ENCODE measurements at regions not wholly inside any gene's neighbourhood (a gene's known extent, or its start where the extent isn't known, plus 50 kb on each side); places are given as distances from the start of the nearest gene placed in this dataset.

DNA sequence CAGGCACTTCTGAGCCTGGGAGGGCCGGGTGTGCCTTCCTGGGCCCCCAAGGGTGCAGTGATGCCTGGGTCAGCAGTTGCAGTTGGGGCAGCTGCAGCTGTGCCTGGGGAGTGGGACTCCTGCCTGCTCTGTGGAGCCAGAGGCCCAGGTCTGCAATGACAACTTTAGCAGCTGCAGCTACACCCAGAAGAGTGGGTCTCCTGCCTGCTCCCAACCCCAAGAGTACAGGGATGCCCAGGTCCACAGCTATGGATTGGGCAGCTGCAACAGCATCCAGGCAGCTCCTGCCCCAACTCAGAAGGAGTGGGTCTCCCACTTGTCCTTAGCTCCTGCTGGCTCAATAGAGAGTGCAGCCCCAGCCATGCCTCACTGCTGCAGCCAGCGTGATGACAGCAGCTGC, 73.0 kb upstream of the ST3GAL5 start:
- no peak overlapping the region for H2BK120ac ChIP-seq (ENCODE audit: low read depth, low read length)
- no peak overlapping the region for H3K4me3 ChIP-seq (ENCODE audit: low read length in 2 of 2)
- H4K8ac ChIP-seq (ENCODE audit: low read depth, low read length): no peak overlapping the region
- no peak overlapping the region for H3K18ac ChIP-seq (ENCODE audit: low read length)
- peak overlapping the region; percentile 37 for H3K23ac ChIP-seq (ENCODE audit: low read depth, low read length, poor library complexity)
- H3K27ac ChIP-seq (replicated peaks; ENCODE audit: low read length): no peak overlapping the region
- no peak overlapping the region for H2BK5ac ChIP-seq (ENCODE audit: low read length)
- no peak overlapping the region for H3K4ac ChIP-seq (ENCODE audit: low read length)
- DNase-seq (ENCODE audit: low spot score): no peak
- H2BK15ac ChIP-seq (ENCODE audit: low read length): no peak overlapping the region
- no peak overlapping the region for H2BK12ac ChIP-seq (ENCODE audit: low read length)
- WGBS, 2 donors (ENCODE audit: extremely low coverage in 2 of 2, insufficient read length in 2 of 2, insufficient replicate concordance in 1 of 2): no CpG with 5 or more reads among the region's 2 CpGs
- H3K14ac ChIP-seq (ENCODE audit: low read length): no peak overlapping the region
- H3K4me1 ChIP-seq (ENCODE audit: control insufficient read depth in 2 of 2, insufficient read depth in 1 of 2, low read depth in 1 of 2, low read length in 2 of 2): peaks cover 0 to 7% of the 10 kb centered on the region in 2 donors
- peaks cover 5 to 6% of the 10 kb centered on the region in 2 donors for H3K9me3 ChIP-seq (replicated peaks in 1 of 2; ENCODE audit: control insufficient read depth in 2 of 2, insufficient read depth in 1 of 2, low read depth in 1 of 2, low read length in 2 of 2)
- H3K79me1 ChIP-seq (ENCODE audit: low read depth, low read length): no peaks in the 10 kb centered on the region
- H3K4me2 ChIP-seq (ENCODE audit: insufficient read depth, low read length, poor library complexity, severe bottlenecking): no peak overlapping the region
- no peaks in the 10 kb centered on the region for H3K36me3 ChIP-seq (replicated peaks in 1 of 2; ENCODE audit: control insufficient read depth in 2 of 2, insufficient read depth in 2 of 2, low read length in 2 of 2)
- H3K27me3 ChIP-seq (ENCODE audit: control insufficient read depth in 3 of 3, insufficient read depth in 3 of 3, low read depth in 1 of 3, low read length in 3 of 3): no peaks in the 10 kb centered on the region
- H3K9ac ChIP-seq (ENCODE audit: low read depth, low read length, poor library complexity): no peak overlapping the region
- no peak overlapping the region for H2AFZ ChIP-seq (ENCODE audit: low read length)
- H2AK5ac ChIP-seq (ENCODE audit: low read depth, low read length): no peak overlapping the region
- no peak overlapping the region for H4K91ac ChIP-seq (ENCODE audit: low read depth, low read length, poor library complexity)

DNA sequence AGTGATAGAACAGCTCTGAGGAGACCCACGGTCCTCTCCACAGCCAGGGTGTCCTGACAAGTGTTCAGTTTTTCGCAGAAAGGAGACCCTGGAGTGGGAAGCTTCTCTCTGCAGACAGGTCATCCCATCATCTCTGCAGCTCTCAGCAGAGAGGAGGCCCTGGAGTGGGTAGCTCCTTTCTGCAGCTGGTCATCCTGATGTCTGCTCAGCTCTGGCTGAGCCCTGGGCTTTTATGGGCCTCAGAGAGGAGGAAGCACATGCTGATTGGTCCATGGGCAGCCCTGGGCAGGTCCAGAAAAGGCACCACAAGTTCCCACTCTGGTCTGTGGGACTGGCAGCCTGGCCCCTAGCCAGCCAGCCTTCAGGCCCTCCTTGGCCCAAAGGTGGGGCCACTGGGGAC, 72.3 kb upstream of the ST3GAL5 start:
- no peak overlapping the region for H2BK5ac ChIP-seq (ENCODE audit: low read length)
- H3K4me1 ChIP-seq (ENCODE audit: control insufficient read depth in 2 of 2, insufficient read depth in 1 of 2, low read depth in 1 of 2, low read length in 2 of 2): peaks cover 0 to 8% of the 10 kb centered on the region in 2 donors
- H4K8ac ChIP-seq (ENCODE audit: low read depth, low read length): no peak overlapping the region
- H3K4ac ChIP-seq (ENCODE audit: low read length): no peak overlapping the region
- H2AK5ac ChIP-seq (ENCODE audit: low read depth, low read length): no peak overlapping the region
- H3K27me3 ChIP-seq (ENCODE audit: control insufficient read depth in 3 of 3, insufficient read depth in 3 of 3, low read depth in 1 of 3, low read length in 3 of 3): no peaks in the 10 kb centered on the region
- no peak overlapping the region for H3K4me3 ChIP-seq (ENCODE audit: low read length in 2 of 2)
- H3K18ac ChIP-seq (ENCODE audit: low read length): no peak overlapping the region
- no peak overlapping the region for H3K27ac ChIP-seq (replicated peaks; ENCODE audit: low read length)
- no peak overlapping the region for H3K4me2 ChIP-seq (ENCODE audit: insufficient read depth, low read length, poor library complexity, severe bottlenecking)
- H2BK12ac ChIP-seq (ENCODE audit: low read length): no peak overlapping the region
- no peaks in the 10 kb centered on the region for H3K36me3 ChIP-seq (replicated peaks in 1 of 2; ENCODE audit: control insufficient read depth in 2 of 2, insufficient read depth in 2 of 2, low read length in 2 of 2)
- H3K9ac ChIP-seq (ENCODE audit: low read depth, low read length, poor library complexity): no peak overlapping the region
- no peak overlapping the region for H2AFZ ChIP-seq (ENCODE audit: low read length)
- DNase-seq (ENCODE audit: low spot score): no peak
- WGBS, 2 donors (ENCODE audit: extremely low coverage in 2 of 2, insufficient read length in 2 of 2, insufficient replicate concordance in 1 of 2): no CpG with 5 or more reads among the region's 2 CpGs
- H3K9me3 ChIP-seq (replicated peaks in 1 of 2; ENCODE audit: control insufficient read depth in 2 of 2, insufficient read depth in 1 of 2, low read depth in 1 of 2, low read length in 2 of 2): peaks cover 5 to 6% of the 10 kb centered on the region in 2 donors
- no peak overlapping the region for H2BK120ac ChIP-seq (ENCODE audit: low read depth, low read length)
- no peak overlapping the region for H2BK15ac ChIP-seq (ENCODE audit: low read length)
- no peak overlapping the region for H3K14ac ChIP-seq (ENCODE audit: low read length)
- no peak overlapping the region for H4K91ac ChIP-seq (ENCODE audit: low read depth, low read length, poor library complexity)
- no peaks in the 10 kb centered on the region for H3K79me1 ChIP-seq (ENCODE audit: low read depth, low read length)
- H3K23ac ChIP-seq (ENCODE audit: low read depth, low read length, poor library complexity): no peak overlapping the region

DNA sequence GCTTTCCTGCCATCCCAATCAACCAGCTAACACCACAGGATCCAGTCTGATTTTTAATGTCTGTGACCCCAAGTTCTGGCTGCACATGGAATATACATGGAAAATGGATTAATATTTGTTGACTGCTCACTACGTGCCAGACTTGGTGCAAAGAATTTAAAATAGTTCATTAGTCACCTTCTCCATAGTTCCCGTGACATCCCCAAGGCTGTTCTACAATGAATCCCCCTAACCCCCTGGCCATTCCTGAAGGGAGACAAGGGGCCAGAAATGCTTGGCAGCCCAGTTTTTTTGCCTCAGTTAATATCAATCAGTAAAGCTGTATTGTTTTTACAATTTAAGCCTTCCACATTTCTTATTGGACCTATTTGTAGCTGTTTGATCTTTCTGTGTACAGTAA, 71.0 kb upstream of the ST3GAL5 start:
- Histone ChIP-seq H4K8ac (ENCODE audit: low read depth, low read length) (no peak overlapping the region), H3K4ac (ENCODE audit: low read length) (no peak overlapping the region), H3K27ac (replicated peaks; ENCODE audit: low read length) (no peak overlapping the region), H3K14ac (ENCODE audit: low read length) (no peak overlapping the region), H3K4me3 (ENCODE audit: low read length in 2 of 2) (no peak overlapping the region), H3K27me3 (ENCODE audit: control insufficient read depth in 3 of 3, insufficient read depth in 3 of 3, low read depth in 1 of 3, low read length in 3 of 3) (no peaks in the 10 kb centered on the region), H2AK5ac (ENCODE audit: low read depth, low read length) (no peak overlapping the region), H2AFZ (ENCODE audit: low read length) (no peak overlapping the region), H3K9me3 (replicated peaks in 1 of 2; ENCODE audit: control insufficient read depth in 2 of 2, insufficient read depth in 1 of 2, low read depth in 1 of 2, low read length in 2 of 2) (peaks cover 5 to 6% of the 10 kb centered on the region in 2 donors), H3K9ac (ENCODE audit: low read depth, low read length, poor library complexity) (no peak overlapping the region), H2BK12ac (ENCODE audit: low read length) (no peak overlapping the region), H2BK120ac (ENCODE audit: low read depth, low read length) (no peak overlapping the region), H4K91ac (ENCODE audit: low read depth, low read length, poor library complexity) (no peak overlapping the region), H2BK5ac (ENCODE audit: low read length) (no peak overlapping the region), H3K4me1 (ENCODE audit: control insufficient read depth in 2 of 2, insufficient read depth in 1 of 2, low read depth in 1 of 2, low read length in 2 of 2) (peaks cover 0 to 8% of the 10 kb centered on the region in 2 donors), H2BK15ac (ENCODE audit: low read length) (no peak overlapping the region), H3K4me2 (ENCODE audit: insufficient read depth, low read length, poor library complexity, severe bottlenecking) (no peak overlapping the region), H3K36me3 (replicated peaks in 1 of 2; ENCODE audit: control insufficient read depth in 2 of 2, insufficient read depth in 2 of 2, low read length in 2 of 2) (no peaks in the 10 kb centered on the region), H3K79me1 (ENCODE audit: low read depth, low read length) (no peaks in the 10 kb centered on the region), H3K18ac (ENCODE audit: low read length) (no peak overlapping the region), H3K23ac (ENCODE audit: low read depth, low read length, poor library complexity) (no peak overlapping the region)
- no peak for DNase-seq (ENCODE audit: low spot score)
- no CpG with 5 or more reads among the region's 2 CpGs for WGBS, 2 donors (ENCODE audit: extremely low coverage in 2 of 2, insufficient read length in 2 of 2, insufficient replicate concordance in 1 of 2)

- Histone ChIP-seq H3K4me1 (ENCODE audit: control insufficient read depth in 2 of 2, insufficient read depth in 1 of 2, low read depth in 1 of 2, low read length in 2 of 2) (peaks cover 2 to 8% of the 10 kb centered on the region in 2 donors), H3K4ac (ENCODE audit: low read length) (no peak overlapping the region), H2BK120ac (ENCODE audit: low read depth, low read length) (no peak overlapping the region), H3K4me2 (ENCODE audit: insufficient read depth, low read length, poor library complexity, severe bottlenecking) (no peak overlapping the region), H3K23ac (ENCODE audit: low read depth, low read length, poor library complexity) (no peak overlapping the region), H3K18ac (ENCODE audit: low read length) (no peak overlapping the region), H3K14ac (ENCODE audit: low read length) (no peak overlapping the region), H3K9me3 (replicated peaks in 1 of 2; ENCODE audit: control insufficient read depth in 2 of 2, insufficient read depth in 1 of 2, low read depth in 1 of 2, low read length in 2 of 2) (peaks cover 5 to 6% of the 10 kb centered on the region in 2 donors), H2BK15ac (ENCODE audit: low read length) (no peak overlapping the region), H2AFZ (ENCODE audit: low read length) (no peak overlapping the region), H3K27me3 (ENCODE audit: control insufficient read depth in 3 of 3, insufficient read depth in 3 of 3, low read depth in 1 of 3, low read length in 3 of 3) (no peaks in the 10 kb centered on the region), H2BK5ac (ENCODE audit: low read length) (no peak overlapping the region), H3K27ac (replicated peaks; ENCODE audit: low read length) (no peak overlapping the region), H2BK12ac (ENCODE audit: low read length) (no peak overlapping the region), H4K8ac (ENCODE audit: low read depth, low read length) (no peak overlapping the region), H4K91ac (ENCODE audit: low read depth, low read length, poor library complexity) (no peak overlapping the region), H3K79me1 (ENCODE audit: low read depth, low read length) (no peaks in the 10 kb centered on the region), H3K36me3 (replicated peaks in 1 of 2; ENCODE audit: control insufficient read depth in 2 of 2, insufficient read depth in 2 of 2, low read length in 2 of 2) (no peaks in the 10 kb centered on the region), H3K9ac (ENCODE audit: low read depth, low read length, poor library complexity) (no peak overlapping the region), H2AK5ac (ENCODE audit: low read depth, low read length) (no peak overlapping the region), H3K4me3 (ENCODE audit: low read length in 2 of 2) (no peak overlapping the region)
- WGBS, 2 donors (ENCODE audit: extremely low coverage in 2 of 2, insufficient read length in 2 of 2, insufficient replicate concordance in 1 of 2): no CpG with 5 or more reads among the region's 5 CpGs
- DNase-seq (ENCODE audit: low spot score): no peak
Measured at GRCh38 chr2:85959185-85959584, 70.4 kb upstream of the ST3GAL5 start.
